ENCODE measurements at regions not wholly inside any gene's neighbourhood (a gene's known extent, or its start where the extent isn't known, plus 50 kb on each side); places are given as distances from the start of the nearest gene placed in this dataset.

- TF ChIP-seq, protein P1, sequence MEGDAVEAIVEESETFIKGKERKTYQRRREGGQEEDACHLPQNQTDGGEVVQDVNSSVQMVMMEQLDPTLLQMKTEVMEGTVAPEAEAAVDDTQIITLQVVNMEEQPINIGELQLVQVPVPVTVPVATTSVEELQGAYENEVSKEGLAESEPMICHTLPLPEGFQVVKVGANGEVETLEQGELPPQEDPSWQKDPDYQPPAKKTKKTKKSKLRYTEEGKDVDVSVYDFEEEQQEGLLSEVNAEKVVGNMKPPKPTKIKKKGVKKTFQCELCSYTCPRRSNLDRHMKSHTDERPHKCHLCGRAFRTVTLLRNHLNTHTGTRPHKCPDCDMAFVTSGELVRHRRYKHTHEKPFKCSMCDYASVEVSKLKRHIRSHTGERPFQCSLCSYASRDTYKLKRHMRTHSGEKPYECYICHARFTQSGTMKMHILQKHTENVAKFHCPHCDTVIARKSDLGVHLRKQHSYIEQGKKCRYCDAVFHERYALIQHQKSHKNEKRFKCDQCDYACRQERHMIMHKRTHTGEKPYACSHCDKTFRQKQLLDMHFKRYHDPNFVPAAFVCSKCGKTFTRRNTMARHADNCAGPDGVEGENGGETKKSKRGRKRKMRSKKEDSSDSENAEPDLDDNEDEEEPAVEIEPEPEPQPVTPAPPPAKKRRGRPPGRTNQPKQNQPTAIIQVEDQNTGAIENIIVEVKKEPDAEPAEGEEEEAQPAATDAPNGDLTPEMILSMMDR (IDR thresholded peaks at IDR 0.05) = no peak
- TF ChIP-seq POLR2A (IDR thresholded peaks at IDR 0.05) = no peak
These were observed 158.4 kb upstream of the RASSF8 start for GRCh38 chr12:25800101-25800500.
